HTR-8/SVneo (cell line): ENCODE measurements at regions not wholly inside any gene's neighbourhood (a gene's known extent, or its start where the extent isn't known, plus 50 kb on each side); places are given as distances from the start of the nearest gene placed in this dataset.
A peak's percentile ranks its signal among the peaks of the same experiment; 100 is the strongest.
"Not testable (repeated sequence)": the region's sequence is repeated elsewhere in the genome, so short reads cannot be mapped to it uniquely, and the experiment has no call there.

Experiments
- DNase-seq: peaks from one replicate; pipeline ENCODE4 v3.0.0; 2011; ENCODE audit warnings: low spot score, mixed read lengths; ENCODE audit not compliant: insufficient read length
- FAIRE-seq: peaks from 2 replicates; lab custom pipeline; 2011; peaks lifted over from hg19 to GRCh38; lab: Jason Lieb, UNC

DNA sequence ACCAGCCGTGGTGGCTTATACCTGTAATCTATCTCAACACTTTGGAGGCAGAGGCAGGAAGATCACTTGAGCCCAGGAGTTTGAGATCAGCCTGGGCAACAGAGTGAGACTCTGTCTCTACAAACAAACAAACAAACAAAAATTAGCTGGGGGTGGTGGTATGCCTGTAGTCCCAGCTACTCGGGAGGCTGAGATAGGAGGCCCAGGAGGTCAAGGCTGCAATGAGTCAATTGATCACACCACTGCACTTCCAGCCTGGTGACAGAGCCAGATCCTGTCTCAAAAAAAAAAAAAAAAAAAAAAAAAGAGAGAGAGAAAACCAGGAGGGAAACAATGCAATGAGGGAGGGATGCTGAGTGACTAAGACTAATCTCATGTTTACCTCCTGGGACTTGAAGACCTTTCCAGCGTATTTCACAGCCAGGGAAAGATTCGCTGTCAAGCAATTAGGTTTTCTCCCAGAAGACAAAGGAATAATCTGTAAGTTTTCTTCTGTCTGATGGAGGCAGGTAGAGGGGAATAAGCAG is 51.1 kb upstream of the MIER3 start:
- FAIRE-seq: no peak
- no peak for DNase-seq

GRCh38 chr5:57003566-57003965 is 51.6 kb upstream of the MIER3 start:
- not testable (repeated sequence) for DNase-seq

GRCh38 chr5:57004800-57005199 is 52.9 kb upstream of the MIER3 start:
- DNase-seq (no peak), FAIRE-seq (no peak)

More at GRCh38 chr5:57003566-57003965, 51.6 kb upstream of the MIER3 start:
- not testable (repeated sequence) for FAIRE-seq

DNA sequence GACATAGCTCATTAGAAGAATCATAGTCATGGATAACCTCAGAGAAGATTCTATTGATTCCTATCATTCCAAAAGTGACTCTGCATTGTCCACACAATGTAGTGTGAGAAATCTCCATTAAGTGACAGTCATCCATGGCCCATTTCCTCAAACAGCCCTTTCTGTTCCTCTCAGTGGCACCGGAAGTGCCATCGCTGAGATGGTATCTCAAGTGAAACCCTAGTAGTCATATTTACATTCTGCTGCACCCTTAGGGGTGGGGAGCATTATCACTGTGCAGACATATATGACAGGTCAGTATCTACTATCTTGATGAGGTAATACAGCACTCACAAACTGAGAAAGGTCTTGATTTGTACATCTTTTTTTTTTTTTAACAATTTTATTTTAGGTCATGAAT is 55.4 kb upstream of the MIER3 start:
- FAIRE-seq: no peak
- no peak for DNase-seq

- no peak for FAIRE-seq
- no peak for DNase-seq
These were observed 57.9 kb upstream of the MIER3 start for GRCh38 chr5:57009811-57010210.

GRCh38 chr5:57010786-57011185 is 58.9 kb upstream of the MIER3 start:
- no peak for FAIRE-seq
- DNase-seq: no peak

DNA sequence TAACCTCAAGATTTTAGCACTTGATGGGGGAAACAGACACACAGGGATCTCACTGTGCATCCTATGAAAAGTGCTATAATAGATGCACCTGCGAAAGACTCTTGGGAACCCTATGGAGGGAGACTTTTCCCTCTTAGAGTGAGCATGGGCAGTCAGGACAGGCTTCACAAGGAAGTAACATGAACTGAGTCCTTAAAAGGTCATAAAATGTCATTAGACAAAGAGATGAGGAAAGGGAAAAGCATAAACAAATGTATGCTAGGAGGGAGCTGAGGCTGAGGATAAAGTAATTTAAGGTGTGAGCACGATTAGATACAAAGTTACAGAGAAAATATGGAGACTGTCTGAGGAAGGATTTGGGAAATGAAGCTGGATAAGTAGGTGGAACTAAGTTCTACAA is 60.6 kb upstream of the MIER3 start:
- DNase-seq: no peak
- no peak for FAIRE-seq

- DNase-seq (no peak), FAIRE-seq (no peak)
These were observed 74.0 kb upstream of the MIER3 start for GRCh38 chr5:57025961-57026360.

DNA sequence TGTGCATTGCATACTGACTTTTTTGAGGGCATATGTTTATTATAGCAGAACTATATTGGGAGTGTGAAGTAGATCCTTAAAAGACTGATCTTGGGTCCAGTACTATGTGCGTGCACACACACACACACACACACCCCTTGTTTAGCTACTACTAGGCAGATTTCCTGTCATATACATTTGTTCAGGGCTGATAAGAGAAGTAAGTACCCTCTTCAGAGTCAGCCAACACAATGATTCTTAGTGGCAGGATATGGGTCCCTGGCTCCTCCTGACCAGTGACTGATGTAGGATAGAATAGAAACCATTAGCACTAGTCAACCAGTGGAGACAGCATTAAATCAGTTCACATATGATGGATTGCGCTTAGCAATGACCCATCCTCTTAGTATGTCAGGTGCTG is 76.2 kb upstream of the MIER3 start:
- FAIRE-seq (no peak), DNase-seq (no peak)

- FAIRE-seq (peak; percentile 65), DNase-seq (peak; percentile 20)
These were observed 80.2 kb upstream of the MIER3 start for GRCh38 chr5:57032151-57032551.

- FAIRE-seq (no peak), DNase-seq (no peak)
These were observed 81.2 kb upstream of the MIER3 start for GRCh38 chr5:57033103-57033502.

DNA sequence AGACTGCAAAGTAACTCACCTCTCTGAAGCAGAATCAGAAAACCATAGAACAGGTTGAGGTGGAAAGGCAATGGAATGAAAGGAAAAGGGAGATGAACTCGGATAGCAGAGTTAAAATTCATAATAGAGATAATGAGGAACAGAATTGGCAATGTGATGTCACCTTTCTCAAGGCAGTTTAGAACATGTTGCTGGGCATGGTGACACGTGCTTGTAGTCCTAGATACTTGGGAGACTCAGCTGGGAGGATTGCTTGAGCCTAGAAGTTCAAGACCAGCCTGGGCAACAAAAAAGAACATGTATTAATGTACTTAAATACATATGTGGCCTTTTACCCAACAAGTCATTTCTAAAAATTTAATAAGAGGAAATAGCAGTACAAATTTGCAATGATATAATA is 81.6 kb upstream of the MIER3 start:
- FAIRE-seq (no peak), DNase-seq (no peak)

GRCh38 chr5:57034201-57034916 is 82.4 kb upstream of the MIER3 start:
- no peak for FAIRE-seq
- no peak for DNase-seq

- FAIRE-seq: no peak
These were observed 84.0 kb upstream of the MIER3 start for GRCh38 chr5:57035955-57036354.

DNA sequence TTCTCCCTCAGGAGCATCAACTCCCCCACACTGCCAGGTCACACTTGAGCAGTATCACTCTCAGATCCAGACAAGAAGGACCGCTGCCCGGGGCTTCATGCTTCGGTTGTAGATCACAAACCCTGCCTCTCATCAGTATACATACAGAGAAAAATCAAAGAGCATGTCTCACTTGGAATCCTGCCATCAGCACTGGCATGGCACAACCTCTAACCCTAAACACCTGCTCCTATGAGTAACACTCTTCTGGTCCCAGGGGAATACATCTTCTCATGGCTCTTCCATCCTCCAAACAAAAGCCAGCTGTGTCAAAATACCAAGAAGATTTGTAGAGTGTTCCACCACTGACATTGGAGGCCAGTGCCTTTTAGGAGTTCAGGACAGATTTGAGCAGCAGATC is 84.8 kb upstream of the MIER3 start:
- DNase-seq: no peak
- no peak for FAIRE-seq

More at GRCh38 chr5:57035955-57036354, 84.0 kb upstream of the MIER3 start:
- no peak for DNase-seq

DNA sequence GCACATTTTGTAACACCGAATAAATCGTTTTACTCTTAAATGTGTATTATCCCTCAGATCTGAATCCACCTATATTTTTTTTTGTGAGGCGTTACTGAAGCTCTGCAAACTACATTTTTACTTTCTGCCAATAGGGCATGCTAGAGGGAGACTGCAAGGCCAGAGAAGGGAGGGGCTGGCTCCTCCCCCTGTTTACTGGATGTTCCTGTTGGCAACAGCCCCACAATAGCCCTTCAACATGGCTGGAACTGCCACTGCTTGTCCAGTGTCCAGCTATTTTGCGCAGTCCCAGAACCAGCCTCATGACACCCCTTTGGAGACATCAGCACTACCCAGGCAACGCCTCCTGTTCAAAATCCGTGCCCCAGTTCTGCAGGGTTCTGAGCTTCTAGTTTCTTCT is 85.4 kb upstream of the MIER3 start:
- DNase-seq: no peak
- no peak for FAIRE-seq

GRCh38 chr5:57041570-57041969 is 89.6 kb upstream of the MIER3 start:
- FAIRE-seq (no peak), DNase-seq (no peak)

- no peak for FAIRE-seq
- DNase-seq: no peak
These were observed 90.6 kb upstream of the MIER3 start for GRCh38 chr5:57042524-57042931.

- DNase-seq: no peak
- FAIRE-seq: no peak
These were observed 102.2 kb upstream of the MIER3 start for GRCh38 chr5:57054135-57054534.

DNA sequence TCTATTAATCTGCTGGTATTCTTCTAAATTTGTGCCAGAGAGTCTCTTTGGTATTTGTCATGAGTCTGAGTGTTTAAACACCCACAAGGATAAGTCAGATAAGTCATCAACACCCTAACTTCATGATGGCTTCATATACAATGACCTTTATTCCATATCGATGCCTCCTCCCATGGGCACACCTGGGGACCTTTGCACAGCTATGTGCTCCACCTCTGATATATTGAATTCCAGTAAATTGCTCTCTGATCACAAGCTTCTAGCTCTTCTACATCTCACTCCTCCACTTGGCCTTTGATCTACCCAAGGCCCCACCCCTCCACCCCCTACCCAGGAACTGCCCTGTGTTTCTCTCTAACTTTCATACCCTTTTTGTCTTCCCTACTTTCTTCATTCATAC is 102.7 kb upstream of the MIER3 start:
- no peak for DNase-seq
- FAIRE-seq: no peak

GRCh38 chr5:57055731-57056130 is 103.8 kb upstream of the MIER3 start:
- no peak for DNase-seq
- FAIRE-seq: no peak

DNA sequence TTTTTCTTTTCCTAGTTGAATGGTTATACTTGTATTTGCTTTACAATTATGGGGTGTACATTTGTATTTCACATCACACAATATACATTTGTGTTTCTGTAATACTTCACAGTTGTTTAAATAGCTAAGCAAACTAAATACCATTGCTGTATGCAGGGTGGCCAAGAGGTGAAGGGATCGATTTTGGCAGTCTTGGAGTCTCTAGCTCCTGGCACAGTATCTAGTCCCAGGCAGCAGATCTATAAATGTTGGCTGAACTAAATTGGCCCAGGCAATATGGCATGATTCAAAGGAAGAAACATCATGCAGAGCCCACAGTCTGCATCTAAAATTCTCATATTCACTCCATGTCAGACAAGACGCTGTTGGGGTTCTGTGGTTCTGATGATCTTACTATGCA is 110.1 kb upstream of the GPBP1 start:
- DNase-seq (no peak), FAIRE-seq (no peak)
